Sigmoid colon (tissue), 6 donors: ENCODE measurements at regions not wholly inside any gene's neighbourhood (a gene's known extent, or its start where the extent isn't known, plus 50 kb on each side); places are given as distances from the start of the nearest gene placed in this dataset.
A peak's percentile ranks its signal among the peaks of the same experiment; 100 is the strongest.

Experiments
- DNase-seq: peaks from one replicate; pipeline ENCODE4 v3.0.0-alpha.2; 2019
- H3K27ac ChIP-seq, 4 donors: fragments of 200-600 bp; sonication (generic); one replicate each; pipeline ENCODE4 v1.5.1; 2016 to 2019; ENCODE audit warnings: mild to moderate bottlenecking in 1 of 4
- H3K27me3 ChIP-seq, 3 donors: fragments of 200-600 bp; sonication (generic); one replicate each; pipeline ENCODE4 v1.5.1; 2019; ENCODE audit warnings: mild to moderate bottlenecking in 1 of 3
- H3K36me3 ChIP-seq, 4 donors: fragments of 200-600 bp; sonication (generic); one replicate each; pipeline ENCODE4 v1.5.1; 2016 to 2019
- H3K4me1 ChIP-seq, 4 donors: fragments of 200-600 bp; sonication (generic); one replicate each; pipeline ENCODE4 v1.5.1; 2017 to 2019
- H3K4me3 ChIP-seq, 4 donors: fragments of 200-600 bp; sonication (generic); one replicate each; pipeline ENCODE4 v1.5.1; 2017 to 2019; ENCODE audit warnings: mild to moderate bottlenecking in 2 of 4, moderate library complexity in 1 of 4
- H3K9me3 ChIP-seq, 4 donors: fragments of 200-600 bp in 3 of 4; sonication (generic) in 3 of 4; one replicate each; pipeline versions ENCODE4 v1.5.1 to v1.6.1; 2013 to 2019
- CTCF ChIP-seq, 4 experiments: fragments of 450-650 bp in 3 of 4; fragments of 200-600 bp in 1 of 4; IDR thresholded peaks; one replicate each; pipeline ENCODE4 v1.5.1; 2016 to 2019; ENCODE audit warnings: antibody characterized with exemption in 4 of 4, mild to moderate bottlenecking in 3 of 4, moderate library complexity in 2 of 4
- EP300 ChIP-seq, 4 donors: sonication (generic); formaldehyde crosslinking; IDR thresholded peaks; one replicate each; pipeline ENCODE4 v1.6.1; 2017; ENCODE audit warnings: antibody characterized with exemption in 4 of 4
- POLR2A ChIP-seq, 2 donors: fragments of 450-650 bp; IDR thresholded peaks; one replicate each; pipeline ENCODE4 v1.6.1; 2016; ENCODE audit warnings: antibody characterized with exemption in 2 of 2, mild to moderate bottlenecking in 2 of 2, moderate library complexity in 2 of 2
- POLR2AphosphoS5 ChIP-seq, 4 donors: sonication (generic); formaldehyde crosslinking; IDR thresholded peaks; one replicate each; pipeline ENCODE4 v1.6.1; 2017; ENCODE audit warnings: antibody characterized with exemption in 4 of 4
- WGBS, 2 donors: extraction: QIAGEN DNeasy Blood & Tissue Kit; methylation state at CpG; one replicate each; pipeline ENCODE4 v1.1.7; 2013; 5-methylcytosine and 5-hydroxymethylcytosine counted together
- intact Hi-C: fragments of 100-400 bp; cut with DNase I; formaldehyde crosslinking; loops from one replicate; pipeline ENCODE4 v1.15.1; 2023
- donor health status: healthy with polysubstance abuse.
- donor health status: healthy.

GRCh38 chr1:193654951-193655735 is 468.7 kb upstream of the B3GALT2 start:
- H3K4me1 ChIP-seq = peaks cover 0 to 40% (median 23%) of the 10 kb centered on the region in 4 donors
- DNase-seq = no peak
- TF ChIP-seq POLR2AphosphoS5 (IDR thresholded peaks at IDR 0.05) (peak in 1 of 4 donors; percentile 40), EP300 (IDR thresholded peaks at IDR 0.05) (no peak), POLR2A (IDR thresholded peaks at IDR 0.05) (no peak), CTCF (IDR thresholded peaks at IDR 0.05) (no peak)
- no peaks in the 10 kb centered on the region for H3K36me3 ChIP-seq
- intact Hi-C loops = no loop called here
- peaks cover 0 to 7% (median 0%) of the 10 kb centered on the region in 4 donors for H3K9me3 ChIP-seq
- H3K27ac ChIP-seq = no peak overlapping the region
- no peak overlapping the region for H3K4me3 ChIP-seq
- 67 to 80% methylated on average over 2 of the region's 2 CpGs for WGBS, 2 donors
- no peaks in the 10 kb centered on the region for H3K27me3 ChIP-seq

GRCh38 chr1:193649587-193649986 is 463.2 kb upstream of the B3GALT2 start:
- no peaks in the 10 kb centered on the region for H3K4me1 ChIP-seq
- 81% methylated on average over 3 of the region's 3 CpGs for WGBS, 2 donors
- TF ChIP-seq POLR2A (IDR thresholded peaks at IDR 0.05) (no peak), CTCF (IDR thresholded peaks at IDR 0.05) (no peak), EP300 (IDR thresholded peaks at IDR 0.05) (no peak), POLR2AphosphoS5 (IDR thresholded peaks at IDR 0.05) (no peak)
- no peak overlapping the region for H3K4me3 ChIP-seq
- H3K27ac ChIP-seq = no peak overlapping the region
- H3K36me3 ChIP-seq = no peaks in the 10 kb centered on the region
- intact Hi-C loops = no loop called here
- H3K27me3 ChIP-seq = no peaks in the 10 kb centered on the region
- DNase-seq = no peak
- H3K9me3 ChIP-seq = peaks cover 0 to 7% (median 0%) of the 10 kb centered on the region in 4 donors

GRCh38 chr1:193634876-193635275 is 448.5 kb upstream of the B3GALT2 start:
- H3K27ac ChIP-seq = no peak overlapping the region
- 86 to 96% methylated on average over 1 of the region's 1 CpG for WGBS, 2 donors
- H3K4me3 ChIP-seq = no peak overlapping the region
- H3K27me3 ChIP-seq = no peaks in the 10 kb centered on the region
- TF ChIP-seq EP300 (IDR thresholded peaks at IDR 0.05) (no peak), CTCF (IDR thresholded peaks at IDR 0.05) (no peak), POLR2A (IDR thresholded peaks at IDR 0.05) (no peak), POLR2AphosphoS5 (IDR thresholded peaks at IDR 0.05) (no peak)
- DNase-seq = no peak
- H3K9me3 ChIP-seq = no peaks in the 10 kb centered on the region
- intact Hi-C loops = no loop called here
- H3K4me1 ChIP-seq = peaks cover 0 to 19% (median 8%) of the 10 kb centered on the region in 4 donors
- no peaks in the 10 kb centered on the region for H3K36me3 ChIP-seq

GRCh38 chr1:193634470-193634869 is 448.1 kb upstream of the B3GALT2 start:
- intact Hi-C loops = no loop called here
- Histone ChIP-seq H3K36me3 (no peaks in the 10 kb centered on the region), H3K4me1 (peaks cover 0 to 23% (median 9%) of the 10 kb centered on the region in 4 donors), H3K27me3 (no peaks in the 10 kb centered on the region), H3K4me3 (no peak overlapping the region), H3K9me3 (no peaks in the 10 kb centered on the region), H3K27ac (no peak overlapping the region)
- TF ChIP-seq POLR2AphosphoS5 (IDR thresholded peaks at IDR 0.05) (no peak), EP300 (IDR thresholded peaks at IDR 0.05) (no peak), POLR2A (IDR thresholded peaks at IDR 0.05) (no peak), CTCF (IDR thresholded peaks at IDR 0.05) (no peak)
- WGBS, 2 donors = 63 to 81% methylated on average over 2 of the region's 2 CpGs
- DNase-seq = no peak
